DND-41 (cell line): ENCODE measurements at regions not wholly inside any gene's neighbourhood (a gene's known extent, or its start where the extent isn't known, plus 50 kb on each side); places are given as distances from the start of the nearest gene placed in this dataset.

Source experiments
- ATAC-seq: fragments of 200-7000 bp; cut with Tn5 transposase; 3 replicates; pipeline ENCODE4 v1.9.1; 2021; ENCODE audit warnings: low read depth; ENCODE audit not compliant: insufficient read depth
- DNase-seq: peaks from one replicate; pipeline ENCODE4 v3.0.0-alpha.2; 2020
- H2AFZ ChIP-seq: 2 replicates; pipeline ENCODE4 v1.6.0; 2012; ENCODE audit warnings: low read depth, low read length
- H3K27ac ChIP-seq: 2 replicates; pipeline ENCODE4 v1.5.1; 2012; ENCODE audit warnings: low read length, inconsistent platforms
- H3K27me3 ChIP-seq: fragments of 200-600 bp; sonication (generic); 2 replicates; pipeline ENCODE4 v1.6.0; 2012; ENCODE audit warnings: low read length, mild to moderate bottlenecking, inconsistent platforms; ENCODE audit not compliant: insufficient read depth, poor library complexity
- H3K36me3 ChIP-seq: 2 replicates; pipeline ENCODE4 v1.5.1; 2012; ENCODE audit warnings: low read length, inconsistent platforms; ENCODE audit not compliant: insufficient read depth
- H3K4me1 ChIP-seq: 2 replicates; pipeline ENCODE4 v1.5.1; 2012; ENCODE audit warnings: mild to moderate bottlenecking, low read length; ENCODE audit not compliant: insufficient read depth
- H3K4me2 ChIP-seq: 2 replicates; pipeline ENCODE4 v1.6.0; 2012; ENCODE audit warnings: mild to moderate bottlenecking, moderate library complexity, low read length, inconsistent platforms; ENCODE audit not compliant: insufficient read depth
- H3K4me3 ChIP-seq, 2 experiments: fragments of 200-600 bp in 1 of 2; shearing (Covaris generic) in 1 of 2; 2 replicates each; pipeline ENCODE4 v1.5.1; 2012 to 2016; ENCODE audit warnings: inconsistent platforms in 2 of 2, low read length in 2 of 2, mild to moderate bottlenecking in 2 of 2, low read depth in 1 of 2, moderate library complexity in 1 of 2
- H3K79me2 ChIP-seq: 2 replicates; pipeline ENCODE4 v1.6.0; 2012; ENCODE audit warnings: low read length, inconsistent platforms; ENCODE audit not compliant: insufficient read depth
- H3K9ac ChIP-seq: 2 replicates; pipeline ENCODE4 v1.6.0; 2012; ENCODE audit warnings: low read depth, mild to moderate bottlenecking, inconsistent platforms, low read length, moderate library complexity
- H3K9me3 ChIP-seq: 2 replicates; pipeline ENCODE4 v1.5.1; 2012; ENCODE audit warnings: low read length, moderate library complexity, mild to moderate bottlenecking, inconsistent platforms; ENCODE audit not compliant: insufficient read depth, severe bottlenecking
- H4K20me1 ChIP-seq: 2 replicates; pipeline ENCODE4 v1.6.0; 2012; ENCODE audit warnings: low read length; ENCODE audit not compliant: insufficient read depth
- EZH2 ChIP-seq: IDR thresholded peaks from 3 replicates; pipeline ENCODE4 v1.6.1; 2012; ENCODE audit warnings: borderline replicate concordance, low read depth, mild to moderate bottlenecking, moderate library complexity, low read length, inconsistent platforms; ENCODE audit not compliant: severe bottlenecking
- TF ChIP-seq, protein P1 (sequence below): IDR thresholded peaks from 2 replicates; pipeline ENCODE4 v1.5.1; 2012; ENCODE audit warnings: borderline replicate concordance, low read length, moderate library complexity, mild to moderate bottlenecking; ENCODE audit not compliant: poor library complexity, severe bottlenecking; ENCODE audit errors: extremely low read depth

DNA sequence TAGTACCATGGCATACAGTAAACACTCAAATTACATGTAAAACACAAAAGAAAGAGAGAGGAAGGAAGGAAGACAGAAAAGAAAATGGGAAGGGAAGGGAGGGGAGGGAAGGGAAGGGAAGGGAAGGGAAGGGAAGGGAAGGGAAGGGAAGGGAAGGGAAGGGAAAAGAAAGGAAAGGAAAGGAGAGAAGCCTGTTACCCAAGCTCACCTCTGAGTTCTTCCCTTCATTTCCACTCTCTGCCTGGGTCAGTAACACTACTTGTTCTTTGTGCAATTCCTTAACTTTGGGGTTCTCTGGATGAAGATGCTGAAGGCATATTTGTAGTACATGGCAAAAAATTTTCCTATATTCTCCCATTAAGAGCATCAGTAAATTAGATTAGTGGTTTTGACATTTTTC lies 241.0 kb downstream of the RAB28 start:
- no peak overlapping the region for H2AFZ ChIP-seq
- no peaks in the 10 kb centered on the region for H4K20me1 ChIP-seq
- no peaks in the 10 kb centered on the region for H3K27me3 ChIP-seq
- TF ChIP-seq, protein P1, sequence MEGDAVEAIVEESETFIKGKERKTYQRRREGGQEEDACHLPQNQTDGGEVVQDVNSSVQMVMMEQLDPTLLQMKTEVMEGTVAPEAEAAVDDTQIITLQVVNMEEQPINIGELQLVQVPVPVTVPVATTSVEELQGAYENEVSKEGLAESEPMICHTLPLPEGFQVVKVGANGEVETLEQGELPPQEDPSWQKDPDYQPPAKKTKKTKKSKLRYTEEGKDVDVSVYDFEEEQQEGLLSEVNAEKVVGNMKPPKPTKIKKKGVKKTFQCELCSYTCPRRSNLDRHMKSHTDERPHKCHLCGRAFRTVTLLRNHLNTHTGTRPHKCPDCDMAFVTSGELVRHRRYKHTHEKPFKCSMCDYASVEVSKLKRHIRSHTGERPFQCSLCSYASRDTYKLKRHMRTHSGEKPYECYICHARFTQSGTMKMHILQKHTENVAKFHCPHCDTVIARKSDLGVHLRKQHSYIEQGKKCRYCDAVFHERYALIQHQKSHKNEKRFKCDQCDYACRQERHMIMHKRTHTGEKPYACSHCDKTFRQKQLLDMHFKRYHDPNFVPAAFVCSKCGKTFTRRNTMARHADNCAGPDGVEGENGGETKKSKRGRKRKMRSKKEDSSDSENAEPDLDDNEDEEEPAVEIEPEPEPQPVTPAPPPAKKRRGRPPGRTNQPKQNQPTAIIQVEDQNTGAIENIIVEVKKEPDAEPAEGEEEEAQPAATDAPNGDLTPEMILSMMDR = no peak
- no peak for TF ChIP-seq EZH2
- H3K4me3 ChIP-seq = no peak overlapping the region
- peaks cover 1% of the 10 kb centered on the region for H3K9me3 ChIP-seq
- no peak for DNase-seq
- ATAC-seq = no peak
- H3K4me1 ChIP-seq = no peaks in the 10 kb centered on the region
- H3K27ac ChIP-seq = no peak overlapping the region
- H3K9ac ChIP-seq = no peak overlapping the region
- H3K4me2 ChIP-seq = no peak overlapping the region
- no peaks in the 10 kb centered on the region for H3K36me3 ChIP-seq
- no peaks in the 10 kb centered on the region for H3K79me2 ChIP-seq

DNA sequence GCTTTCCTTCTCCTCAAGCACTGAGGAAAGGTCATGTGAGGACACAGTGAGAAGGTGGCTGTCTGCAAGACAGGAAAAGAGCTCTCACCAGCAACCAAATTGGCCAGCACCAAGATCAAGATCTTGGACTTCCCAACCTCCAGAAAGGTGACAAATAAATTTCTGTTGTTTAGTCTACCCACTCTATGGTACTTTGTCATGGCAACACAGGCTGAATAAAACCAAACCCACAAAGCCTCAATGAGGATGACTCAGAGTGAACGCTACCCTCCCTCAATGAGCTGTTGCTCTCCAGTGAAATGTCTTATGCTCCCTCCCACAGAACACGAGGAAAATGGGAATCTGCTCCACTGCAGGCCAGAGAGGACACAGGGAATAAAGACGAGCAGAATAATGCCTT lies 244.1 kb downstream of the RAB28 start:
- Histone ChIP-seq H3K4me1 (no peaks in the 10 kb centered on the region), H3K9ac (no peak overlapping the region), H3K27me3 (no peaks in the 10 kb centered on the region), H3K79me2 (no peaks in the 10 kb centered on the region), H3K9me3 (no peaks in the 10 kb centered on the region), H2AFZ (no peak overlapping the region), H4K20me1 (no peaks in the 10 kb centered on the region), H3K4me2 (no peak overlapping the region), H3K36me3 (no peaks in the 10 kb centered on the region), H3K27ac (no peak overlapping the region), H3K4me3 (no peak overlapping the region)
- ATAC-seq (no peak), DNase-seq (no peak)
- TF ChIP-seq EZH2 = no peak
- TF ChIP-seq, protein P1 = no peak

DNA sequence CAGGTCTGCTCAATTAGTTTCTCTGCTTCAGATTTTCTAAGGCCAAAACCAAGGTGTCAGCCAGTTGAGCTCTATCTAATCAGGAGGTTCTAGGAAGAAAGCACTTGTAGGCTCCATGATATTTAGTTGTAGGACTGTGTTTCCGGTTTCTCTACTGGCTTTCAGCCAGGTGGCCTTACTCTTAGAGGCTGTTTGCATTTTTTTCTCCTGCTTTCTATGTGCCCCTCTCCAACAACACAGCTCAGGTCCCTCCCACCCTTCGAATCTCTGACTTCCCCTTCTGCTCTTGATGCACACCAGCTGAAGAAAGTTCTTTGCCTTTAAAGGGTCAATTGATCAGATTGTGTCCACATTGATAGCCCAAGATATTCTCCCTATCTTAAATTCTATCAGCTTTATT lies 245.2 kb downstream of the RAB28 start:
- Histone ChIP-seq H3K9me3 (no peaks in the 10 kb centered on the region), H3K9ac (no peak overlapping the region), H3K27ac (no peak overlapping the region), H3K36me3 (no peaks in the 10 kb centered on the region), H3K27me3 (no peaks in the 10 kb centered on the region), H2AFZ (no peak overlapping the region), H3K4me3 (no peak overlapping the region), H3K79me2 (no peaks in the 10 kb centered on the region), H3K4me2 (no peak overlapping the region), H3K4me1 (no peaks in the 10 kb centered on the region), H4K20me1 (no peaks in the 10 kb centered on the region)
- TF ChIP-seq, protein P1 = no peak
- TF ChIP-seq EZH2 = no peak
- ATAC-seq (no peak), DNase-seq (no peak)

DNA sequence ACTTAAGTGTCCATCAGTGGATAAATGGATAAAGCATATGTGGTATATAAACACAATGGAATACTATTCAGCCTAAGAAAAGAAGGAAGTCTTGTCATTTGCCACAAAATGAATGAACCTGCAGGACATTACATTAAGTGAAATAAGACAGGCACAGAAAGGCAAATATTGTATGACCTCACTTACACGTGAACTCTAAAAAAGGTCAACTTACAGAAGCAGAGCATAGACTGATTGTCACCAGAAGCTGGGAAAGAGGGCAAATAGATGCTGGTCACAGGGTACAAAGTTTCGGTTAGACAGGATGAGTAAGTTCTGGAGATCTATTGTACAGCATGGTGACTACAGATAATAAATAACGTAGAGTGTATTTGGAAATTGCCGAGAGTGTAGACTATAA lies 247.7 kb downstream of the RAB28 start:
- Histone ChIP-seq H3K27me3 (no peaks in the 10 kb centered on the region), H3K4me2 (no peak overlapping the region), H3K4me1 (no peaks in the 10 kb centered on the region), H3K36me3 (no peaks in the 10 kb centered on the region), H3K4me3 (no peak overlapping the region), H3K9me3 (no peaks in the 10 kb centered on the region), H3K27ac (no peak overlapping the region), H4K20me1 (no peaks in the 10 kb centered on the region), H3K79me2 (no peaks in the 10 kb centered on the region), H3K9ac (no peak overlapping the region), H2AFZ (no peak overlapping the region)
- ATAC-seq = no peak
- DNase-seq = no peak
- no peak for TF ChIP-seq EZH2
- TF ChIP-seq, protein P1 = no peak
